BE2C (cell line): ENCODE measurements at regions not wholly inside any gene's neighbourhood (a gene's known extent, or its start where the extent isn't known, plus 50 kb on each side); places are given as distances from the start of the nearest gene placed in this dataset.

Experiments used
- DNase-seq: peaks from one replicate; pipeline ENCODE4 v3.0.0-alpha.2; 2020
- H3K27me3 ChIP-seq: fragments of 250-450 bp; sonication (Bioruptor Pico); 2 replicates; pipeline ENCODE4 v1.5.1; 2020; ENCODE audit warnings: mild to moderate bottlenecking
- H3K36me3 ChIP-seq: fragments of 250-450 bp; sonication (Bioruptor Pico); 2 replicates; pipeline ENCODE4 v1.5.1; 2020; ENCODE audit warnings: mild to moderate bottlenecking
- H3K4me1 ChIP-seq: fragments of 250-450 bp; sonication (Bioruptor Pico); 2 replicates; pipeline ENCODE4 v1.5.1; 2020
- H3K4me3 ChIP-seq: 2 replicates; pipeline ENCODE4 v1.5.1; 2011; ENCODE audit warnings: low read depth, low read length
- H3K9me3 ChIP-seq: fragments of 250-450 bp; sonication (Bioruptor Pico); 2 replicates; pipeline ENCODE4 v1.5.1; 2020
- CTCF ChIP-seq: IDR thresholded peaks from 2 replicates; pipeline ENCODE4 v1.5.1; 2012; ENCODE audit warnings: mild to moderate bottlenecking, low read depth, low read length

- no peak for DNase-seq
- Histone ChIP-seq H3K9me3 (no peaks in the 10 kb centered on the region), H3K4me1 (no peaks in the 10 kb centered on the region), H3K27me3 (no peaks in the 10 kb centered on the region), H3K36me3 (no peaks in the 10 kb centered on the region), H3K4me3 (no peak overlapping the region)
- no peak for TF ChIP-seq CTCF
Measured at GRCh38 chr13:80742033-80742432, 401.1 kb upstream of the SPRY2 start.

GRCh38 chr13:80740071-80740470 is 399.1 kb upstream of the SPRY2 start:
- no peaks in the 10 kb centered on the region for H3K9me3 ChIP-seq

GRCh38 chr13:80737513-80737912 is 396.6 kb upstream of the SPRY2 start:
- Histone ChIP-seq H3K4me1 (no peaks in the 10 kb centered on the region), H3K36me3 (no peaks in the 10 kb centered on the region), H3K27me3 (no peaks in the 10 kb centered on the region), H3K4me3 (no peak overlapping the region), H3K9me3 (no peaks in the 10 kb centered on the region)
- DNase-seq, result peak; percentile 22
- TF ChIP-seq CTCF, result no peak

More at GRCh38 chr13:80740071-80740470, 399.1 kb upstream of the SPRY2 start:
- Histone ChIP-seq H3K4me3 (no peak overlapping the region), H3K27me3 (no peaks in the 10 kb centered on the region), H3K36me3 (no peaks in the 10 kb centered on the region), H3K4me1 (no peaks in the 10 kb centered on the region)
- no peak for TF ChIP-seq CTCF
- no peak for DNase-seq

GRCh38 chr13:80727321-80727975 is 386.5 kb upstream of the SPRY2 start:
- no peak for TF ChIP-seq CTCF
- Histone ChIP-seq H3K27me3 (no peaks in the 10 kb centered on the region), H3K9me3 (no peaks in the 10 kb centered on the region), H3K36me3 (no peaks in the 10 kb centered on the region), H3K4me1 (no peaks in the 10 kb centered on the region), H3K4me3 (no peak overlapping the region)
- DNase-seq, result no peak

GRCh38 chr13:80726868-80727267 is 385.9 kb upstream of the SPRY2 start:
- no peak overlapping the region for H3K4me3 ChIP-seq
- H3K36me3 ChIP-seq, result no peaks in the 10 kb centered on the region
- no peaks in the 10 kb centered on the region for H3K27me3 ChIP-seq
- no peak for DNase-seq
- no peaks in the 10 kb centered on the region for H3K9me3 ChIP-seq
- TF ChIP-seq CTCF, result no peak
- H3K4me1 ChIP-seq, result no peaks in the 10 kb centered on the region

GRCh38 chr13:80721689-80722088 is 380.8 kb upstream of the SPRY2 start:
- no peaks in the 10 kb centered on the region for H3K4me1 ChIP-seq
- no peaks in the 10 kb centered on the region for H3K36me3 ChIP-seq
- no peak overlapping the region for H3K4me3 ChIP-seq
- DNase-seq, result no peak
- no peaks in the 10 kb centered on the region for H3K9me3 ChIP-seq
- no peaks in the 10 kb centered on the region for H3K27me3 ChIP-seq
- no peak for TF ChIP-seq CTCF
